ENCODE measurements at regions not wholly inside any gene's neighbourhood (a gene's known extent, or its start where the extent isn't known, plus 50 kb on each side); places are given as distances from the start of the nearest gene placed in this dataset.

DNA sequence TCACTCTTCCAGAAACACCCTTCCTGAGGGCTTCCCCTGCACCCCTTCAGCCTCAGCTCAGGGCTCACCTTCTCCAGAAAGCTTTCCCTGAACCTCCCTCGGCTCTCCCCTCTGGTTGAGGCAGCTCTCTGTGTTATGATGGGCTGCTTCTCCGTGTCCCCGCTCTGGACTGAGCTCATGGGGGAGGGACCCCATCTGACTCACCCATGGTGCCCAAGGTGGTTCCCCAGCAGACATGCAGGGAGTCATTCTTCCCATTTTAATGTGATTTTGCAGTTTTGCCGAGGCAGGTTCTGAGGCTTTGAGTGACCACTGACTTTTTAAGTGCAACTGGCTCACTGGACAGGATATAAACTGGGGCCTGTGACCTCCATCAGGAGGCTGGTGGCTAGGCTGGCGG is 495.1 kb downstream of the TBC1D22A start:
- TF ChIP-seq, protein P1, sequence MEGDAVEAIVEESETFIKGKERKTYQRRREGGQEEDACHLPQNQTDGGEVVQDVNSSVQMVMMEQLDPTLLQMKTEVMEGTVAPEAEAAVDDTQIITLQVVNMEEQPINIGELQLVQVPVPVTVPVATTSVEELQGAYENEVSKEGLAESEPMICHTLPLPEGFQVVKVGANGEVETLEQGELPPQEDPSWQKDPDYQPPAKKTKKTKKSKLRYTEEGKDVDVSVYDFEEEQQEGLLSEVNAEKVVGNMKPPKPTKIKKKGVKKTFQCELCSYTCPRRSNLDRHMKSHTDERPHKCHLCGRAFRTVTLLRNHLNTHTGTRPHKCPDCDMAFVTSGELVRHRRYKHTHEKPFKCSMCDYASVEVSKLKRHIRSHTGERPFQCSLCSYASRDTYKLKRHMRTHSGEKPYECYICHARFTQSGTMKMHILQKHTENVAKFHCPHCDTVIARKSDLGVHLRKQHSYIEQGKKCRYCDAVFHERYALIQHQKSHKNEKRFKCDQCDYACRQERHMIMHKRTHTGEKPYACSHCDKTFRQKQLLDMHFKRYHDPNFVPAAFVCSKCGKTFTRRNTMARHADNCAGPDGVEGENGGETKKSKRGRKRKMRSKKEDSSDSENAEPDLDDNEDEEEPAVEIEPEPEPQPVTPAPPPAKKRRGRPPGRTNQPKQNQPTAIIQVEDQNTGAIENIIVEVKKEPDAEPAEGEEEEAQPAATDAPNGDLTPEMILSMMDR (IDR thresholded peaks at IDR 0.05; ENCODE audit: unreplicated experiment in 3 of 3): no peak
- peaks cover 22% of the 10 kb centered on the region for H3K9me3 Mint-ChIP-seq
- no peak overlapping the region for H3K4me3 Mint-ChIP-seq
- peaks cover 11% of the 10 kb centered on the region for H3K27me3 Mint-ChIP-seq (ENCODE audit: low read depth)
- no peaks in the 10 kb centered on the region for H3K36me3 Mint-ChIP-seq (ENCODE audit: low read depth)
- no peaks in the 10 kb centered on the region for H3K4me1 Mint-ChIP-seq
- H3K27ac Mint-ChIP-seq: no peak overlapping the region

DNA sequence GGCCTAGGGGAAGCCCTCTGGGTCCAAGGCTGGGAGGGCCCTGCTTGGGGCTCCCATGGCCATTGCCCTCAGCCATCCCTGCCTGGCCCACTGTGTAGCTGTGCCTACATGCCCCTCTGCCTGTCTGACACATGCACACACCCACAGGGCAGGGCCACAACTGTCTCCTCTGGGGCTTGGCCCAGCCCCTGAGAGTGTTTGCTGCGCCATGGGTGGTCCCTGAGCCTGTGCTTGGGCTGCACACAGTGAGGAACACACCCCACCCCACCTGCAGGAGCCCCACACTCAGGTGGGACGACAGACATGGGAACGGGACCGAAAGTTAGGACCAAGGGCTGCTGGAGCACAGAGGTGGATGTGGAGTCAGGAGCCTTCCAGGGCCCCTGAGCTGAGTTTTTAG is 489.5 kb downstream of the TBC1D22A start:
- H3K36me3 Mint-ChIP-seq (ENCODE audit: low read depth): no peaks in the 10 kb centered on the region
- H3K4me3 Mint-ChIP-seq: no peak overlapping the region
- TF ChIP-seq, protein P1 (IDR thresholded peaks at IDR 0.05; ENCODE audit: unreplicated experiment in 3 of 3): no peak
- no peak overlapping the region for H3K27ac Mint-ChIP-seq
- no peaks in the 10 kb centered on the region for H3K4me1 Mint-ChIP-seq
- H3K9me3 Mint-ChIP-seq: peaks cover 20% of the 10 kb centered on the region
- H3K27me3 Mint-ChIP-seq (ENCODE audit: low read depth): peaks cover 25% of the 10 kb centered on the region

DNA sequence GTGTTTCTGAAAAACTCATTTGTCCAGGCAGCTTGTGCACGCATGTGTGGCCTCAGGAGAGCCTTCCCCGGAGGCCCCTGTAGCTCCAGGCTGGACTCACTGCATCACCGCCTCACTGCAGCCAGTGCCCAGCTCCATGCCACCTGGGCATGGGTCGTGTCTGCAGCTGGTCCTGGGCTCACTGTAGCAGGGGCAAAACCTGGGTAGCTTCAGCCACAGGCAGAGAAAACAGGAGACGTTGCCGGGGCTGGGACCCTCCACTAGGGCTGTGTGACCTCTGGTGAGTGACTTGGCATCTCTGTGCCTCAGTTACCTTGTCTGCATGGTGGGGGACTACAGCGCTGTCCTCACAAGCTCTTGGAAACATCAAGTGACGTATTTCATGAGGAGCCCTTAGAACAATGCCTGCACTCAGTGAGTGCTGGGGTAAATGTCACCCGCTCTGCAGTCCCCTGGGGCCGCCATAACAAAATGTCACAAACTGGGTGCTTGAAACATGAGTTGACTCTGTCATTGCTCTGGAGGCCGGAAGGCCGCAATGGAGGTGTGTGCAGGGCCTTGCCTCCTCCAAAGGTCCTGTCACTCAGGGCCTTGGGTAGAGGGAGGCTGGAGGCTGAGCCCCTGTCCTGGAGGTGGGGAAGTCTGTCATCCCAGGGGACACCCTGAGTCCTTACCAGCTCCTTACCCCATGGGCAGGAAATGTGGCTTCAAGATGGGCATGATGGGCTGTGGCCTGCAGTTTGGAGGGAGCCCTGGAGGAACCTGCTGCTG is 488.7 kb downstream of the TBC1D22A start:
- peaks cover 20% of the 10 kb centered on the region for H3K9me3 Mint-ChIP-seq

DNA sequence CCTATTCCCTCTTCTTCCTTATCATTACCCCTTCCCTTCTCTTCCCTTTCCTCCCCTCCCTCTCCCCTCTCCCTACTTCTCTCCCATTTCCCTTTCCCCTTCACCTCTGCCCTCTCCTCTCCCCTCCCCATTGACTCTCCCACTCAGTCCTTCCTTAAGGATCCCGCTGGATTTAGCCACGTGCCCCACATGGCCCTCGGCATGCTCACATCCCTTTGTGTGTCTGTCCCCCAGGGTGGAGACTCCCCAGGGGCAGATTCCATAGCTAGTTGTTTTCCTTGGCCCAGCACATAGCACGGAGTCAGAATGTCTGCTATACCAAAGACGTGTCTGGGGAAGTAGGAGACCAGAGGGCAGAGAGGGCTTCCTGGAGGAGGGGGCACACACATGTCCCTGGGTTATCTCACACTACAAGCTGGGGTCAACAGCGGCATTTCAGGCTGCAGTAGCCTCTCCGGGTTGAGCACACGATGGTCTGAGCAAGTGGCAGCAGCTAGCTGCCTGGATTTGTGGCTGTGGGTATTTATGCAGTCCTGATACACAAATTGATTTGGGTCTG is 487.0 kb downstream of the TBC1D22A start:
- H3K4me3 Mint-ChIP-seq: no peak overlapping the region
- peaks cover 35% of the 10 kb centered on the region for H3K27me3 Mint-ChIP-seq (ENCODE audit: low read depth)
- H3K27ac Mint-ChIP-seq: no peak overlapping the region
- H3K4me1 Mint-ChIP-seq: no peaks in the 10 kb centered on the region
- TF ChIP-seq, protein P1 (IDR thresholded peaks at IDR 0.05; ENCODE audit: unreplicated experiment in 3 of 3): no peak
- no peaks in the 10 kb centered on the region for H3K36me3 Mint-ChIP-seq (ENCODE audit: low read depth)
- peaks cover 26% of the 10 kb centered on the region for H3K9me3 Mint-ChIP-seq

More for the DNA sequence above, 488.7 kb downstream of the TBC1D22A start:
- H3K27me3 Mint-ChIP-seq (ENCODE audit: low read depth): peaks cover 32% of the 10 kb centered on the region
- no peak overlapping the region for H3K27ac Mint-ChIP-seq
- H3K4me3 Mint-ChIP-seq: no peak overlapping the region
- H3K36me3 Mint-ChIP-seq (ENCODE audit: low read depth): no peaks in the 10 kb centered on the region
- no peaks in the 10 kb centered on the region for H3K4me1 Mint-ChIP-seq
- TF ChIP-seq, protein P1 (IDR thresholded peaks at IDR 0.05; ENCODE audit: unreplicated experiment in 3 of 3): no peak

DNA sequence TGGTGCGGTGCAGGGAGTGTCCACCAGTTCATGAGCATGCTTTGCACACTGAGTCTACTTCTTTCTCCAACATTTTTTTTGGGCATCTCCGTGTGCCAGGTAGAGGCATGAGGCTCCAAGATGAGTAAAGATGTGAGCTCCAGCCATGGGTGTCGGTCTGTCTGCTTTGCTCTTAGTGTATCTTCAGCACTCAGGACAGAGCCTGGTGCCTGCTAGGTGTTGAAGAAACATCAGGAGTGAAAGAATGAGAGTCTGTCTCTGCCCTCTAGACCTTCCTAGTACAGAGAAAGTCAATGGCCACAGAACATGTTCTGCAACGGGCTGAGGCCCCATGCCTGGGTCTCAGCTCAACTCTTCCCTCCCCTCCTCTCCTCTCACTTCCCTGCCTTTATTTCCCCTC is 486.5 kb downstream of the TBC1D22A start:
- peaks cover 35% of the 10 kb centered on the region for H3K27me3 Mint-ChIP-seq (ENCODE audit: low read depth)
- H3K27ac Mint-ChIP-seq: no peak overlapping the region
- TF ChIP-seq, protein P1 (IDR thresholded peaks at IDR 0.05; ENCODE audit: unreplicated experiment in 3 of 3): no peak
- H3K4me3 Mint-ChIP-seq: no peak overlapping the region
- no peaks in the 10 kb centered on the region for H3K4me1 Mint-ChIP-seq
- H3K9me3 Mint-ChIP-seq: peaks cover 32% of the 10 kb centered on the region
- H3K36me3 Mint-ChIP-seq (ENCODE audit: low read depth): no peaks in the 10 kb centered on the region

Data from nephron (organoid).